CD4-positive, alpha-beta T cell treated with Interleukin-17A for 4 hours (primary cell): ENCODE measurements at regions not wholly inside any gene's neighbourhood (a gene's known extent, or its start where the extent isn't known, plus 50 kb on each side); places are given as distances from the start of the nearest gene placed in this dataset.

Experiments
- DNase-seq: peaks from one replicate; pipeline ENCODE4 v3.0.0-alpha.2; 2020; ENCODE audit warnings: mixed read lengths

DNA sequence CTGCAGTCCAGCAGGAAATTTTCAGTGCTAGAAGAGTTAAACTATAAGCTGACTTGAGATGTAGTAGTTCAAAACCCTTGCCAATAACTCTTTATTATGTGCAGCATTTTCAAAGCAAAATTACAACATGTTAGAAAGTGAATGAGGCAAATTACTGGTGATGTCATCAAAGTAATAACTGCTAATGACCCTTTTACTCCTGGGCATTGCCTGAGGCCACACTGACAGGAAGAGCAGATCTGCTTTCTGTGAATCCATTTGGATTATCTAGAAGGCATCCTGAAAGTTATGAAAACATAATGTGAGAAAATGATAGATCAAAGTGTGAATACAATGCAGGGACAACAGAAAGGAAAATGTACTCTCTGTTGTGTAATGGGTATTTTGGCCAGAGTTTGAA lies 139.6 kb upstream of the TRIB2 start:
- no peak for DNase-seq

DNA sequence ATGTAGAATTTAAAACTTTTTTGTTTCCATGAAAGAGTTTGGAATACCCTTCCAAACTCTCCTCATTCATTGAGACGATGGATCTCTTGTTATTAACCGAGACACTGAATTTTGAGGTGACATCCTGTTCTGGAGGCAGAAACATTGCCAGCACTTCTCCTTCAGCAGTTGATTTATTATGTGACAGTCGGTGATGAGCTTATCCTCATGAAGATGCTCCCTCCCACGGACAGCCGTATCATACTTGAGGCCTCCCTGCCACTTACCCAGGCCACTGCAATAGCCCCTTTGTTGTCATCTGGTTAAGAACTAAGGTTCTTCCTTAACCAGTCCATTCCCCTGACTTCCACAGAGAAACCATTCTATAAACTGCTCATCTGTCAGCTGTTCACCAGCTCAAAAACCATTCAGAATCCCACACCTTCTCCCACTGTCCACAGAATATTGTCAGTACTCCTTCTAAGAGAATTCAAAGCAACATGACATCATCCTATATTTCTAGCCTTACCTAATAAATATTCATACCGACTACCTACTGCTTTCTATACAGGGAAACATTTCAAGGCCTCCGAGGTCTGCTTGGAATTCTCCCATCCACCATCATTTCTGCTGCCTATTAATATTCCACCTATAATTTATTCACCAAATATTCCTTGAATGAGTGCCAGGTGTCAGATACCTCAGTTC lies 139.0 kb upstream of the TRIB2 start:
- no peak for DNase-seq

DNA sequence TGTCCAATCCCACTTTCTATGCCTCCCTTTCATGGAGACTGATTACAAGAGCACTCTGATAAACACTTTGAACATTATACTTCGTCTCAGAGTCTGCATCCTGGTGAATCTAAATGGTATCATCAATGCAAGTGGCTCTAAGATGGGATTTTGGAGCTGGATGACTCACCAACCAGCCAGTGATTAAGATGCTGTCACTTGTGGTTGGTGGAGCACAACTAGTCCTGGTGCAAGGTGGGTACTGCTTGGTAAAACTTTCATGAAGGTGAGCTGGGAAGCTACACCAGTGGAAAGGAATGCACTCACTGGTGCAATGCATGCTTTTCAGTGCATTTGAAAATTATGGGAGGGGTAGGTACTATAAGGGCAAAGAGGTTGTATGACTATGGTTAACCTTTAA lies 137.7 kb upstream of the TRIB2 start:
- no peak for DNase-seq

DNA sequence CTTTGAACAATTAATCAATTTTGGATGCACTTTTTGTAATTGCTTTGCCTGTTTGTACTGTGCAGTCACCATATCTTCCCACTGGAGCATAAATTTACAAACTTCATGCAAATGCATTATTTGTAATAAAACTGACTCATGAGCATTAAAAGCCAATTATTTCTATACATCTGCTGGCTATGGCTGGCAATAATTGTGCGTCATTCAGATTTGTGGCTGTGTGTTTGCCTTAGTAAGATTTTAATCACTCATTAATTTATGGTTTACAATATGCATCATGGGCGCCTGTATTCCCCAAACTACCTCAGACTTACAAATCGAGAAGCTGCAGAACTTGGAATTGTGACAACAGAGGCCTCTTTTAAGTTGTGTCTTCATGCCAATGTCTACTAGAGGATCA lies 132.4 kb upstream of the TRIB2 start:
- no peak for DNase-seq

DNA sequence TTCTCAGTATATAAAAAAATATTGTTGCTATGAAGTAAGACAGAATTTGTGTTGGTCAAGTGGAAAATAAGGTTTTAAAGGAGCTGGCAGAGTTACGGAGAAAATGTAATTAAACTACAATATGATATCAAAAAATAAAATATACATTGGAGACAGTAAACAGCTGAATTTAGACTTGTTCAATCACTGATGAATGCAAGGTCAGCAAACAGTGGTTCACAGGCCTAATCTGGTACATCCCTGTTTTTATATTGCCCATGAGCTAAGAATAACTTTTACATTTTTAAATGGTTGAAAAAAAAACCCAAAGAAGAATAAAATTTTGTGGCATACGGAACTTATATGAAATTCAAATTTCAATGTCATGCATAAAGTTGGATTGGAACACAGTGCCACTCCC lies 131.0 kb upstream of the TRIB2 start:
- no peak for DNase-seq

DNA sequence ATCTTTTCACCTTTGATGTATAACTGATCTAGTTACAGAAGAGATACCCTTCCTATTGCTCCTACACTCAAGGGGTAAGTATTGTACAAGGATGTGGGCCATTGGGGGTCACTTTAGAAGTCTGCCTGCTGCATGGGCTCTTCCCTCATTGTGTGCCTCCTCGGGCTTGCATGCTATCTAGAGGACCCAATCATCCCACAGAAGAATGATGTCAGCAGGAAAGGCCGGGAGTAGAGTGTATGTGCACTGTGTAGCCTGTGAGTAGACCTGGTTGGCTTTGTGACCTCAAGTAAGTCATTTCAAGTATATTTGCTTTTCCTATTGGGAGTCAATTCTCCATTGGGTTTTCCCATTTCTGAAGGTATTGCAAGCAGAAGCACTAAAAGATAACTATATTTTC lies 129.5 kb upstream of the TRIB2 start:
- DNase-seq: no peak

DNA sequence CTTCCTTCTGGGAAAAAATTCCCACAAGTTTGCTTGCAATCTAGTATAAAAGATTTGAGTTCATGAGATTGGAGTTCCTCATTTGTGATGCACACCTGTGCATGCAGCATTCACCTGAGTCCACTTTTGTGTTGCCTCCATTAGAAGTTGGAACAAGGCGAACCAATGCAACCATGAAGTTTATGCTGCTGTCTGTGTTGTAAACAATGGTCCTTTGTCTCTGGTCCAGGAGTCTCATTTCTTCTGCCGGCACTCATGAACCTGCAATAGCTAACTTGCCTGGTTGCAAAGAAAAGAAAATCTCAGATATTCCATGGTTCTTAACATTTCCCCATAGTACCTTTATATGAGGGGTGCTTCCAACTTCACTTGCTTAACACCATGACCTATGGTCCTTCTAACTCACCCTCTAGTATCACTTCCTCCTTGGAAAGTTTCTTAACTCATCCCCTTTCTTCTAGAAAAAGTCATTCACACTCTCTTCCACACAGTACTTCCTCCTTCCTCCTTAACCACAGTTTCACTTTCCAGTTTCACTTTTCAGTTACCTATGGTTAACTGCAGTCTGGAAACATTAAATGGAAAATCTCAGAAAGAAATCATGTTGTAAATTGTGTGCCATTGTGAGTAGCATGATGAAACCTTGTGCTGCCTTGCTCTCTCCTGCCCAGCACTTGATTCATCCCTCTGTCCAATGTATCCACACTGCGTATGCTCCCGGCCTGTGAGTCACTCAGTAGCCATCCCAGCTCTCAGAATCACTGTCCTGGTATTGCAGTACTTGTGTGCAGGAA lies 128.8 kb upstream of the TRIB2 start:
- no peak for DNase-seq

DNA sequence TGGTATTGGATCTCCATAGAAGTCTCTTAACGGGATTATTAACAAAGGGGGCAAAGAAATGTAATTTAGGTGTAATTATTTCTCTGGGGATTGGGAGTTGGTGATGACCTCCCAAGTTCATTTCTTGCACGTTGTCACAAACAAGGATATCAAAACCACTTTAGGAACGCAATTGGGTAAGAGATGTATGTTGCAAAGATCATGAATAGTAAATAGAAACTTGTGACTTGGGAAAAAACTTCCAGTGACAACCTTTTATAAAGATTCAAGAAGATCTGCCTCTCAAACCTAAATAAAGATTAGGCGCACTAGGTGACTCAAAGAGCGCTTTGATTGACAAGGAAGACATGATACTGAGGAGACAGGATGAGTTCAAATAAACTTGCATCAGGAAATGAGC lies 127.8 kb upstream of the TRIB2 start:
- DNase-seq: no peak

DNA sequence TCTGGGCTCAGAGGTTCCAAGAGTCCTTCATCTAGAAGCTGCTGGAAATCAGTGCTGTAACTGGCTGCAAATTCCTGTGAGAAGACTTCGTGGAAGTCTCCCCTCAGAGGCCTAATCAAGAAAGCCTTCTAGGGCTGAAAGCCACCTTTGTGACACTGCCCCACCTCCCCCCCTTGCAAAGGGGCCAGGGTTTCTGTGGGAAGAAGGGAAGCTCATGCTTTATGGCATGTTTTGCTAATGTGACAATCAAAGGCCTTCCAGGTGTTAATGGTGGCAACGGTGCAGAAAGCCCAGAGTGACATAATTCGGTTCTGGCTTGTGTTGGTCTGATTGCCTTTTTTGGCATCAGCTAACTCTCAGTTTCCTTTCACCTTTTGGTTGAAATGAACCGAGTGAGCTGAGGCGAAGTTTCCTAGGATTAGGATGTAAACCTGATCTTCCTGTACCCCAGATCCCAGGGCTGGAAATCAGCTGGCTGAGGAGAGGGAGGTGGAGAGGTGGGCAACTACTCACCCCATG lies 126.9 kb upstream of the TRIB2 start:
- no peak for DNase-seq

DNA sequence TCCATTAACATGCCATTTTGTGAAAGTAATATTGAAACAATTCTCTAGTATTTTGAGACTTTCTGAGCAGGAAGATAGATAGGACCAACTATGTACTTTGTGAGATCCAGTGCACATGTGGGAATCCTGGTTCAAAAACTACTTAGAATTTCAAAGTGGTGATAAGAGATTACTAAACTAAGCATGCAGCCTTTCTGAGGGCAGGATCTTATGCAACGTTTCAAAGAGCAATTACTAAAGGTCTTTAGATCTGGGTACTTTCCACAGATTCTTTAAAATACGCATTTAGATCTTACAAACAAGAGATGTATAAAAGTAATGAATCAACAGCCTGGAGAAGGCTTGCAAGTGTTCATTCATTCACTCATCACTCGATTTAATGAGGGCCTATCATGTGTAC lies 124.4 kb upstream of the TRIB2 start:
- DNase-seq: no peak

DNA sequence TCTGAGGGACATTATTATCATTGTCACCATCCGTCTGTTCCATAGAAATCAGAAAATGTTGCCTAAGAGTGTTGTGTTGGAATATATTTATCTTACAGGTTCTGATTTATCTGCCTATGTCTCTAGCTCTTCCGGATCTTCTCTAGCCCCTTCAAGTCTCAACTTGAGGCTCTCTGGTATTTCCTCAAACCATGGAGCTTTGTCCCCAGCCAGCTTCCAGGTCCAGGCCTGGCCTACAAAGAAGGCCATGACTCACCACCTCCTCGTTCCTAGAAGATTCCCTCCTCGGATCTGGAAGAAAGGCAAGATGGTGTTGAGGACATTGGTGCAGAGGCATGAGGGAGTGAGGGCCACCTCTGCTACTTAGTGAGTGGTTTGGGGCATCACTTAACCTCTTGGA lies 122.1 kb upstream of the TRIB2 start:
- DNase-seq: no peak

DNA sequence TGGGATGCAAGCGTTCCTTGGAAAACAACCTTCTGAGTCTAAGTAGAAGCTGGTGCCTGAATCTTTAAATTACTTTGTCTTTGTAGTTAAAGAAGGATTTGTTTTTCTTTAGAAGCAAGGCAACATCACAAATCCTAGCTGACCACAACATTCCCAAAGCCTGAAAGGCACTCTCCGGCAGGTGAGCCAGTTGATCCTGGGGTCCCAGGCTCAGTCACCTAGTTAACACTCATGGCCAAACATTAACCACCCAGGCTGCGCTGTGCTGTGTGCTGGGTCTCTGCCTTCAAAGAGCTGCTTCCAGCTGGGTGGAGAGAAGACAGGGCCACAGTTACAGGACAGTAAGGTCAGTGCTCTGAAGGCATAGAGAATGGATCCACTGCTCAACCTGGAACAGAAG lies 120.0 kb upstream of the TRIB2 start:
- no peak for DNase-seq

DNA sequence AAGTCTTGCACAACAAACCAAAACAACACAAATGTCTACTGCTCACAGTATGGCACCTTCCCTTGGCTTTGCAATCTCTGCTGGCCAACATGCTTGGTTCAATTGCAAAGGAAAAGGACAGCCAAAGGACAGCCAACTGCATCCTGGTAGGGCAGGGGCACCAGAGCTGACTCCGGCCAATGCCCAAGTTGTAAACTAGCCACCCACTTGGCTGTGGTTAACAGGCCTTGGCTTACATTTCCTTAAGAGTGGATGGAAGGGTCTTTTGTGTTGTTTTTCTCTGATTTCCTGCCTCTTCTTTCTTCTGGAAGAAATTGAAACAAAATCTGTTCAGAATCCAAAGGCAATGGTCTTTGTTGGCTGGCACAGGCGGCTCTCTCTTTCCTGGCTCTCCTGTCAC lies 119.1 kb upstream of the TRIB2 start:
- no peak for DNase-seq

DNA sequence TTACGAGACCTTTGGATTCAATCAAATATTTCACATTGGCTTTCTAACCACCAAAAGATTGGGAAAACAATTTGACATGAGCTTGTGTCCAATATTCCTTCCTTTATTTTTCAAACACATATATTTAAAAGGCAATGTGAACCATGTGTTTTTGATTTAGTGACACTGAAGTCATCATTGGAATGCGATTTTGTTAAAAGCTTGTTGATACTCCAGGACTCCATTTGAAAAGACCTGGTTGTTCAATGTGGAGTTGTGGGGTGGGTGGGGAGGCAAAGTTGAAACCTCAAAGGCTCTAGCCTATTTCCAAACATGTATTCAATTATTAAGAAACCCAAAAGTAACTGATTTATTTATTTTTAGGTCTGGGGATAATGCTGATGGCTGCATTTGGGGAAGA lies 114.1 kb upstream of the TRIB2 start:
- no peak for DNase-seq

DNA sequence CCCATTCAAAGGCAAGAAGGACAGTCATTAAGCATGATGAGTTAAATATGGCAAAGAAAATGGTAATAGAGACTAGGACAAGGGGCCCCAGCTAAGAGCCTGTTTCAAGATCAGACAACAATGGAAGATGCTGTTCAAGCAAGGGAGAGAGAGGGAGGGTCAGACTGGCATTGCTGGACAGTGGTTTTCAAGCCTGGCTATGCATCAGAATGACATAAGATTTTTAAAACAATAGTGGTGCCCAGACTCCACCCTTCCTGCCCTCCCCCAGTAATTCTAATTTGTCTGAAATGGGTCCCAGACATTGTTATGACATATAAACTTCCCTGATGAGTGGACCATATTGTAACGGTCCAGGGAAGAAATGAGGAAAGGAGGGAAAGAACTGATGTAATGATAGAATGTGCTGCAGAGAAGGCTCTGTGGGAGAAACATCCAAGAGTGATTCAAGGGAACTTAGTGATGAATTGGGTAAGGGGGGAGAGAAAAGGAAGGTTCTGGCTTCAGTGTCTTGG lies 112.9 kb upstream of the TRIB2 start:
- DNase-seq: no peak

DNA sequence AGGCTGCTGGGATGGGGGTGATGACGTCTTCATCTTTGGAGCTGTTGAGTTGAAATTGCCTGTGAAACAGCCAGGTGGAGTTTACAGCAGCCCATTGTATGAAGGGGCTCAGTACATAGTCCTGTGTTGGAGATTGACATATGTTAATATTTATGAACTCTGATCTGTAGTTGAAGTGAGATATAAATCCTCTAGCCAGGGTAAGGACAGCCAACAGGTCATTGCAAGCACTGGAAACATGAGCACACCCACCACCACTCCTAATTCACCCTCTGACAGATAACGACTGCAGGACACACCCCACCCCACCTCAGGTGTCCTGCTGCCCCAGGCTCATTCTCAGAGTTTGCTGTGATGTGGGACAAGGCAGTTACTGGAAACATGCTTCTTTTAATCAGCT lies 112.4 kb upstream of the TRIB2 start:
- no peak for DNase-seq

DNA sequence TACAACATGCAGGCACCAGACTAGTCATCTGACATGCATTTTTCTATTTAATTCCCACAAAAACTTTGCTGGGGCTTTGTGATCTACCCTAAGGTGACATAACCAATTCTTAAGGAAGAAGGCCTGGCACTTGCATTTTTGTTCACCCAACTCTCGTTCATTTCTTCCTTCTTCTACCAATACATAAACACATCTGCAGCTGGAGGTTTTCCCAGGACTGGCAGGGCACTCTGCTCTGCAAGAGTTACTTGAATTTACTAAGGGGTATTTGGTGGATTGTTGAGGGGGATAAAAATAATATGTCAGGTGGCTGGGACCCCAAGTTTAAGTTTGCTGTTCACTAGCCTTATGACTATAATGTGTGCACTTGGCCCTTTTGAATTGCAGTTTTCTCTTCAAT lies 111.4 kb upstream of the TRIB2 start:
- DNase-seq: no peak

DNA sequence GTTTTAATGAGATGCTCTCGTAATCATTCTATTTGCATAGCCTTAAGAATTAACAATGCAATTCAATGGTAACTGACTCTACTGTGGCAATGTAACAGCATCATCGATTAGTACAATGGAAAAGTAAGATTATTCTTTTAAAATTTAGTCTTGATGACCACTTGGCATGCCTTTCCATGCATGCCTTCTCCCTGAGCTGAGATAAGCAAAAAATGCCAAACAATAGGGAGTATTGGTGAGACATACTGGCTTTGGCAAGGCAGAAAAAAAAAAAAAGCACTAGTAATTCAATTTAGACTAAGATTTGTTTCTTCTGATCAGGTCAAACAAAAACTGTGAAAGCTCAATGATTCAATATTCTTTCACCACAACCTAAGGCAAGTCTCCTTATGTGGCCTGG lies 110.8 kb upstream of the TRIB2 start:
- no peak for DNase-seq

DNA sequence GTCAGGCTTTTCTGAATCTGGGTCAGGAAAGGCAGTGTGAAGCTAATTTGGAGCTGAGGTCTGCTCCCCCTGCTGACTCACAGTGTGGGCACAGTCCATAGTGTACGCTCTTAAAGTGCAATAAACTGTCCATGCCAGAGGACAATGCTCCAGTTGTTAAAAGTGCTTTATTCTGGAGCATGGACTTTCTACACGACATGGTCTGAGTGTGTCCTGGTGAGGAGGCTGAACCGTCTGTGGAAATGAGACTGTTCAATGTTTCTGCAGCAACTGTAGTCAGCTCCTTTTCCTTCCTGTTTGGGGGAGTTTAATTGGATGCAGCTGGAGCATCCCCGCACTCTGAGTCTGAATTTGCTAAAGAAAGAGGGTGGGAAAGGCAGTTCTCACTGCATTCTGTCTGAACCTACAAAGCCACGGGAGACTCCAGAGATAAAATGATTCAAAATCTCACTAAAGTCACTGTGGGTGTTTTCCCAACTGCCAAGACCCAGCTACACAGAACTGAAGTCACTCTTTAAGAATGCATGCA lies 110.2 kb upstream of the TRIB2 start:
- peak; percentile 48 for DNase-seq

DNA sequence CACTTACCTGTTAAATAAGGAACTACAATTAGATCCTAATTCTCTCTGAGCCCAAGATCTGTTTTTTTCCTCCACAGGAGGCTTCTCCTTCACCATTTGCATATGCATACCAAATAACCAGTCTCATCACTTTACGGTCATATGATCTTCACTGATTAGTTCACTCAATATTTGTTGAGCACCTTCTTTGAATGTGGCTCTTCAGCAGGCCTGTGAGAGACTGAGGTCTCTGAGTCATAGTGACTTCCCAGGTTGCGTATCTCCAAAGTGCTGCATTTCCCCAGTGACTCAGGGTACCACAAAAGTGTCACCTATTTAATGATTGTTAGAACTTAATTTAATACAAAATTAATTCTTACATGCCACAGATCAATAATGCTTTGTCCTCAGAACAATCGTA lies 108.8 kb upstream of the TRIB2 start:
- DNase-seq: peak; percentile 6

DNA sequence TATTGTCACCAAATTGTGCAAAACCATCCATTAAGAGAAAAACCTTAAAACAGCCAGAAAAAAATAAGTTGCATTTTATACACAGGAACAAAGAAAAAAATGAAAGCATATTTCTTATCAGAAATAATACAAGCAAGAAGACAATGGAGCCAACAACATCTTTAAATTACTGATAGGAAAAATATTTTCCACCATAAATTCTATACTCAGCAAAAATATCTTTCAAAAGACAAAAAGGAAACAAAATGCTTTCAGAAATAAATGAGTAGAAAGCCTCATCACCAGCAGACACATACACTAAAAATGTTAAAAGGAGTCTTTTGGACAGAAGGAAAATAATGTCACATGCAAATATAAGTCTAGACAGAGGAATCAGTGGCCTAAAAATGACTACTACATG lies 106.4 kb upstream of the TRIB2 start:
- DNase-seq: no peak

DNA sequence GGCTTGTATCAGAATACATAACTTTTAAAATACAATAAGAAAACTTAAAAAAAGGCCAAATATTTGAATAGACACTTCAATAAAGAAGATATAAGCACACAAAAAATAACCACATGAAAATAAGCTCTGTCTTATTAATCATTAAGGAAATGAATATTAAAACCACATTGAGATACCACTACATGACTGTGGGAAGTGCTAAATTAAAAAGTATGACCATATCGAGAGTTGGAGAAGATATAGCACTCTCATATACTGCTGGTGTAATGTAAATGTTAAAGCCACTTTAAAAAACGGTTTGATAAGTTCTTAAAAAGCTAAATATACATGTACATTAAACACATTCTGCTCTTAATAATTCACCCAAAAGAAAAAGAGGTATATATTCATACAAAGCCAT lies 104.6 kb upstream of the TRIB2 start:
- no peak for DNase-seq

DNA sequence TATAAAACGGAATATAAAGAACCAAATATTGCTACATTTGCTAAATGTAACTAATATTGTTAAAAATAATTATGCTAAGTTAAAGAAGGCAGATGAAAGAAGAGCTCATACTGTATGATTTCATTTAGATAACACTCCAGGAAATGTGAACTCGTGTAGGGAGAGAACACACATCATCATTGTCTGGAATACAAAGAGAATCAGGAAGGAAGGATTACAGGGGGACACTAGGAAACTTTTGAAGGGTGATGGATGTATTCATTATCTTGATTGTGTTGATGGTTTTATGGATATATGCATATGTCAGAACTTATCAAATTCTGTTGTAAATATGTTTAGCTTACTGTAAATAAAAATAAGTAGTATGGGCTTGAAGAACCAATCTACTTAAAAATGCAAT lies 104.1 kb upstream of the TRIB2 start:
- no peak for DNase-seq
